Activated CD4-positive, alpha-beta T cell treated with anti-CD3 and anti-CD28 coated beads for 36 hours (primary cell): ENCODE measurements at regions not wholly inside any gene's neighbourhood (a gene's known extent, or its start where the extent isn't known, plus 50 kb on each side); places are given as distances from the start of the nearest gene placed in this dataset.
A peak's percentile ranks its signal among the peaks of the same experiment; 100 is the strongest.

Source experiments
- ATAC-seq: fragments of 200-7000 bp; cut with Tn5 transposase; one replicate; pipeline ENCODE4 v1.10.0; 2021; ENCODE audit warnings: mild to moderate bottlenecking, moderate library complexity
- CTCF ChIA-PET: fragments of 350-600 bp; sonication (Branson Sonifier 250); formaldehyde crosslinking; loops from one replicate; lab custom pipeline; 2021; ENCODE audit warnings: antibody characterized with exemption; lab: Charles Lee
- POLR2A ChIA-PET: fragments of 350-600 bp; sonication (Branson Sonifier 250); formaldehyde crosslinking; loops from one replicate; lab custom pipeline; 2021; ENCODE audit warnings: antibody characterized with exemption, inconsistent platforms; lab: Charles Lee
- DNase-seq: peaks from one replicate; pipeline ENCODE4 v3.0.0-alpha.2; 2020
- H3K27ac Mint-ChIP-seq: one replicate; pipeline ENCODE4 v1.8.0; 2021; ENCODE audit warnings: mixed read lengths
- H3K27me3 Mint-ChIP-seq: one replicate; pipeline ENCODE4 v1.8.0; 2021; ENCODE audit warnings: mixed read lengths
- H3K36me3 Mint-ChIP-seq: one replicate; pipeline ENCODE4 v1.8.0; 2021; ENCODE audit warnings: low read depth, mixed read lengths
- H3K4me1 Mint-ChIP-seq: one replicate; pipeline ENCODE4 v1.8.0; 2021; ENCODE audit warnings: mixed read lengths
- H3K4me3 Mint-ChIP-seq: one replicate; pipeline ENCODE4 v1.8.0; 2021; ENCODE audit warnings: mild to moderate bottlenecking, moderate library complexity, mixed read lengths
- H3K9me3 Mint-ChIP-seq: one replicate; pipeline ENCODE4 v1.8.0; 2021; ENCODE audit warnings: low read depth, mixed read lengths
- intact Hi-C, 2 experiments: fragments of 100-400 bp; cut with DNase I in 1 of 2; cut with micrococcal nuclease in 1 of 2; formaldehyde crosslinking; loops; one replicate each; pipeline versions ENCODE4 v1.14.2 to v1.15.1; 2022 to 2024; cut with DNase I, micrococcal nuclease

DNA sequence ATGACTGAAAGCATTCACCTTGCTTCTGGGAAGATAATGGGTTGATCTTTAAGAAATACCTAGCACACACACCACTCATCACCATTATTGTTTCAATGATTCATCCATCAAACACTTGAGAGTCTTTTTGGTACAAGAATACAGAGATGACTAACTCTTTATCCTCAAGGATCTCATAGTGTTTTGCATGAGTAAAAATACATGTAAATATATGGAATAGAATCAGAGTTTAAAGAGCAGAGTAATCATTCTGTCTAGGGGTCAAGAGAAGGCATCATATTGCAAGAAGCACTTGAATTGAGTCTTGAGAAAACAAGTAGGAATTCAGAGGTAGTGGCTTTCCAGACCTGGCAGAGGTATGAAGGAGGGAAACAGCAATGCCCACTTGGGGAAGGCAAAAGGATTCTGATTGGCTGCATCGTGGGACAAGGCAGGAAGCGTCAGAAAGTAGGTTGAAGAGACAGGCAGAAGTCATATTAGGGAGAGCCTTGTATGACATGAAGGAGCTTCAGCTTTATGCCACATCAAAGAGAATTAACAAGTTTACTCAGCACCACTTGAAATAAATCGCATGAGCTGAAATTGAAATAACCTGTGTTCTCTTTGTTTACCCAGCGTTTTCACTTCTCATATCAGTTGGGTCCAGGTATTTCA, 542.5 kb downstream of the TLE1 start:
- no peak for DNase-seq
- ChIA-PET POLR2A (no interaction called here), CTCF (no interaction called here)
- H3K9me3 Mint-ChIP-seq: no peaks in the 10 kb centered on the region
- H3K36me3 Mint-ChIP-seq: no peaks in the 10 kb centered on the region
- ATAC-seq: no peak
- H3K4me1 Mint-ChIP-seq: no peaks in the 10 kb centered on the region
- no peaks in the 10 kb centered on the region for H3K27me3 Mint-ChIP-seq
- H3K27ac Mint-ChIP-seq: no peak overlapping the region
- H3K4me3 Mint-ChIP-seq: no peak overlapping the region
- intact Hi-C loops: no loop called here

DNA sequence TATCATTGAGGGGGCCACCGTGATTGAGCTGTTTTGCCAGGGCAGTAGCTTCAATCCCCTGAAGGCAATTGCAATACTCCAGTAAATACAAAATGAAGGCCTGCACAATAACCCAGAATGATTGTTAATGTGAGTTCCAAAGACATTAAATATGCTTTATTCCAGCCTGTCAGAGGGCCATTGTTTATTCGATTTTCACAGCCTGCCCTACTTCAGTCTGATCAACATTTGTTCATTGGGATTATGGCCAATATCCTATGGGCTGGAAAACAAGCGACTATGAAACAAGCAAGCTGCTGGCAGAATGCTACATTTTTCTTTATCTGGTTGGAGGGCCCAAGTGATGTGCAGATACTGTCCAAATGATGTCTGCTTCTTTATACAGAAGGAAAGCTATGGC, 543.1 kb downstream of the TLE1 start:
- no peak overlapping the region for H3K27ac Mint-ChIP-seq
- ChIA-PET CTCF (no interaction called here), POLR2A (no interaction called here)
- no peaks in the 10 kb centered on the region for H3K36me3 Mint-ChIP-seq
- ATAC-seq (no peak), DNase-seq (no peak)
- no peaks in the 10 kb centered on the region for H3K9me3 Mint-ChIP-seq
- H3K4me3 Mint-ChIP-seq: no peak overlapping the region
- no peaks in the 10 kb centered on the region for H3K4me1 Mint-ChIP-seq
- intact Hi-C loops: no loop called here
- H3K27me3 Mint-ChIP-seq: no peaks in the 10 kb centered on the region

DNA sequence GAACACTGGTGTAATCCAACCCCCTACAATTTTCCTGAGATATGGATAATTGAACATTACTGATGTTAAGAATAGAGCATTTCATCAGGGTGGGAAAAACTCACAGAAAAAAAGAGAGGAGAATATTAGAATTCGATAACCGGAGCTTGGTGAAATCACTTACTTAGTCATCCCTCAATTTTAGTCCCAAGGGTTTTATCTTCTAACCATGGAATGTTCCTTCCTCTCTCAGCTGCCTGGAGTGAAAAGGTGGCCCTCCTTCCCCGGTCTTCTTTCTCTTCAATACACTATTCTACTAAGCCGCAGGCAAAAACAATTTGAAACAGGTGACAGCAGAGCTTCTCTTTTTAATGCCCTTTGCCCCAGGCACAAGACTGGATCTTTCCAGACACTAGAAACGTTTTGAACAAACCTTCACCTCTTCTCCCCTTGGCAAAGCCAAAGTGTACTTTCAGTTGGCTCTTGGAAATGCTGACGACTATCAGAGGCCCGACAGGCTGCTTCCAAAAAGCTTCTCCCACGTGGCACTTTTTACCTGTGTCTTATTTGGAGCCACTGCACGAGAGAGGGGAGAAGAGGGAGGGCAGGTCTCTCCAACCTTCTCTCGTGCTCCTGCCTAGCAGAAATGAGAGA, 543.9 kb downstream of the TLE1 start:
- Mint-ChIP-seq H3K9me3 (peaks cover 2% of the 10 kb centered on the region), H3K4me3 (no peak overlapping the region), H3K36me3 (no peaks in the 10 kb centered on the region), H3K4me1 (no peaks in the 10 kb centered on the region), H3K27ac (no peak overlapping the region), H3K27me3 (no peaks in the 10 kb centered on the region)
- DNase-seq (no peak), ATAC-seq (no peak)
- intact Hi-C loops: no loop called here
- ChIA-PET CTCF (no interaction called here), POLR2A (no interaction called here)

DNA sequence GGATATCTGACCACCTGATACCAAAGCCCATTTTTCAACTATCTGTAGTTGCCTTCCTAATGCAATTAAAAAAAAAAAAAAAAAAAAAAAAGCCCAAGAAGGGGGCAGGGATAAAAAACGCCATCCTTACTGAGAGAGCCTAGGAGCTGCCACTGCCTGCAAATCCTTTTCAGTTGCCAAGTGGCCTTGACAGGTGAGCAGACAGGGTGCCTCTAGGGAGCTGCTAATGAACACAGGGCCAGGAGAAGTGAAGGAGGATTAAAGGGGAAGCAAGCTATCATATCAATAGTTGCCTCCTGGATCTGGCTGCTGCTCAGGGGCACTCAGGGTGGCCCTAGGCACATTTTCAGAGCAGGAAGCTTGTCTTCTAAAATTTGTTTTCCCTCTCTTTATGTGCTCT, 547.4 kb downstream of the TLE1 start:
- Mint-ChIP-seq H3K9me3 (peaks cover 4% of the 10 kb centered on the region), H3K36me3 (no peaks in the 10 kb centered on the region), H3K4me1 (no peaks in the 10 kb centered on the region), H3K4me3 (no peak overlapping the region), H3K27ac (no peak overlapping the region), H3K27me3 (no peaks in the 10 kb centered on the region)
- no peak for DNase-seq
- CTCF ChIA-PET: no interaction called here
- ATAC-seq: no peak
- POLR2A ChIA-PET: no interaction called here
- intact Hi-C loops: no loop called here

DNA sequence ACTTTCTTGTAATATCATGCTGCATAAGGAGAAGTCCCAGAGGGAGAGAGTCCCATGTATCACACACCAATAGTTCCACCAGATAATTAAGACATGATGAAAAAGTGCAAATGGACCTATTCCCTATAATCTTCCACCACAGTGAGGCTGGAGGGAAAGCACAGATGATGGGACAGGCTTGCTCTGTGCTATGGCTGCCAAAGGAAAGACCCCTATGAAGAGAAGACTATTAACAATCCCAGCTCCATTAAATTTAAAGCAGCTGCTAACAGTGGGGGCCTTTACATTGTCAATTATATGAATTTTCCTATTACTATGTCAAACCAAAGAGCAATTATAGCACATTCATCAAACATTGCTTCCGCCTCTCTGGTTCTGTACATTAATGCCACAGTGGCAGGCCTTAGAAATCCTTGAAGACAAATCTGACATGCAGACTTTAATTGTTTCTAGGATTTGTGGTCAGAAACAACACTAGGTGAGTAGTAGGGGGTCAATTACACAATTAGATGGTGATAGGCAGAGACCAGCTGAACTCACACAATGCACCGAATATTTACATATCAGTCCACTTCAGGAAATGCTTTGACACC, 551.3 kb downstream of the TLE1 start:
- POLR2A ChIA-PET: no interaction called here
- ATAC-seq (no peak), DNase-seq (no peak)
- intact Hi-C loops: no loop called here
- peaks cover 4% of the 10 kb centered on the region for H3K9me3 Mint-ChIP-seq
- H3K27me3 Mint-ChIP-seq: no peaks in the 10 kb centered on the region
- H3K4me3 Mint-ChIP-seq: no peak overlapping the region
- no peaks in the 10 kb centered on the region for H3K4me1 Mint-ChIP-seq
- H3K36me3 Mint-ChIP-seq: no peaks in the 10 kb centered on the region
- CTCF ChIA-PET: no interaction called here
- H3K27ac Mint-ChIP-seq: no peak overlapping the region

DNA sequence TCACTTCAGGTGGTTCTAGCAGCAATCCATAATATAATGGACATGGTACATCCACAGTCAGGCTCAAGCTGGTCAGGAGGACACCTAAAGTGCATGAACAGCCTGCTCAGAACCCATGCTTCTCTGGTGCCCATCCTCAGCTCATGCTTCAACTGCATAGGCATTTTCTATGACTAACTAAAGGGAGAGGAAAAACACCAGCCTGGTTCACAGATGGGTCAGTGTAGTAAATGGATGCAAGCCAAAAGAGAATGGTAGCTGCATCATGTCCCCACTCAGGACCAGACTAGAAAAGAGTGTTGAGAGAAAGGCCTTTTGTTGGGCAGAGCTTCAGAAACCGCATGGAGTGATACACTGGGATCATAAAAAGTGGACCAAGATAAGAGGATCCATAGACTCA, 556.6 kb downstream of the TLE1 start:
- no peak for DNase-seq
- no peaks in the 10 kb centered on the region for H3K4me1 Mint-ChIP-seq
- ChIA-PET POLR2A (no interaction called here), CTCF (interaction anchor here (0.6 kb wide), 1 partner anchor 17 kb away, joined by 3 read pairs; no protein-coding TSS in a partner anchor)
- H3K9me3 Mint-ChIP-seq: peaks cover 5% of the 10 kb centered on the region
- no peak overlapping the region for H3K27ac Mint-ChIP-seq
- H3K36me3 Mint-ChIP-seq: no peaks in the 10 kb centered on the region
- ATAC-seq: no peak
- intact Hi-C loops: no loop called here
- H3K27me3 Mint-ChIP-seq: no peaks in the 10 kb centered on the region
- no peak overlapping the region for H3K4me3 Mint-ChIP-seq

DNA sequence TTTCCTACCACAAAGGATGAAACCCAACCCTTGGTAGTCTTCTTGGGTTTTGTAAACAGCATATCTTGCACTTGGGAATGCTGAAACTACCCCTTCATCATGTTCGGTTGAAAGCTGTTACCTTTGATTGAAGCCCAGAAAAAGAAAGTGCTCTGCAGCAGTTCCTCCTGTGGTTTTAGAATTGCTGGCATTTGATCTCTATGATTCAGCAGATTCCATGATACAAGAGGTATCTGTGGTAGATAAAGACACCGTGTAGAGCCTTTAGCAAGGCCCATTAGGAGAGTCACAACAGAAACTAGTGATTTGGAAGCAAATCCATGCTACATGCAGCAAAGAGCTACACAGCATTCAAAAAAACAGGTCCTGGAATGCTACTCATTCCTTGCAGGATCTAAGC, 557.0 kb downstream of the TLE1 start:
- no peak overlapping the region for H3K27ac Mint-ChIP-seq
- peaks cover 5% of the 10 kb centered on the region for H3K9me3 Mint-ChIP-seq
- DNase-seq: no peak
- H3K27me3 Mint-ChIP-seq: no peaks in the 10 kb centered on the region
- ChIA-PET POLR2A (no interaction called here), CTCF (no interaction called here)
- no peaks in the 10 kb centered on the region for H3K4me1 Mint-ChIP-seq
- intact Hi-C loops: no loop called here
- no peak overlapping the region for H3K4me3 Mint-ChIP-seq
- ATAC-seq: no peak
- no peaks in the 10 kb centered on the region for H3K36me3 Mint-ChIP-seq

DNA sequence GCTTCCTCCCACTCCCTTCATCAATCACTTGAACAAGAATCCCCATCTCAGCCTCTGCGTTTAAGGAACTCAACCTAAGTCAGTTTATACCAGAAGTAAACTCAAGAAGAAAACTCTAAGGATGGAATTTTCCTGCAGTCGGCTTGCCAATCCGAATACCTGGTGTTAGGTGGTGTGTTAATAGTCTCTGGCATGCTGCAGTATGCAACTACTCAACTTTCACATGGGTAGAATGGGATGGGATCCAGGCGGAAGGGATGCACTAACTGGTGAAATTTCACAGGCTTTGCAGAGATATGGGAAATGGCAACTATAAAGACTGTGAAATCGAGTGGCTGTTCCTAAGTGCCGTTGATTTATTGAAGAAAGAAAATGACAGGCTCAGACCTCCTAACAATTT, 560.6 kb downstream of the TLE1 start:
- intact Hi-C loops: loop anchor here in 1 of 2 experiments (5.0 kb wide), 1 partner anchor 564 kb away; no protein-coding TSS in a partner anchor
- H3K4me3 Mint-ChIP-seq: no peak overlapping the region
- no peaks in the 10 kb centered on the region for H3K36me3 Mint-ChIP-seq
- no peaks in the 10 kb centered on the region for H3K27me3 Mint-ChIP-seq
- CTCF ChIA-PET: no interaction called here
- H3K4me1 Mint-ChIP-seq: peaks cover 6% of the 10 kb centered on the region
- no peak overlapping the region for H3K27ac Mint-ChIP-seq
- ATAC-seq (no peak), DNase-seq (no peak)
- POLR2A ChIA-PET: no interaction called here
- peaks cover 5% of the 10 kb centered on the region for H3K9me3 Mint-ChIP-seq

DNA sequence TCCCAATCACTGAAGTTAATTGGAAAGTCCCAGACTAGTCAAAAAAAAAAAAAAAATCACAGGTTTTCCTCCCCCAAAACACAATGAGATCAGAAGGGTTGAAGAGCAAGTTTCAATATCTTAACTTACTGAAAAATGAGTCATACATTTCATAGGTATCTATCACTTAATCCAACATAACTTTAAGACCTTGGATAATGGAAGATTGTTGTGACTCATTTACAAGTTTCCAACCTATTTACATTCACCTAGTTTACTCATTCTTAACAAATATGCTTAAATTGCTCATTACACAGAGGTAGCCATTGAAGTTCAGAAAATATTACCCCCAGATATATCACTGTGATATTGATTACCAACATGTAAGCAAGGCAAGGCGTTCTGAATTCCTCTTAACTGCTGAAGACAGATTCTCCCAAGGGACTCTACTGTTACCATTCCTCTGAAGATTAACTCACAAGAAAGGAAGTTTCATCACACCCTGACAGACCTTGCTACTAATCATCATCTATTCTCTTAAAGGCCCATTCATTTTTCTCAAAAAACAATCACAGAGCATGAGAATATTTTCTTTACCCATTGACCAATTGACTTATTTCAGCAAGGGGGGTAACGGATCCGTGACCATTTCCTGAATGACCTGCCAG, 563.8 kb downstream of the TLE1 start:
- Mint-ChIP-seq H3K27ac (no peak overlapping the region), H3K36me3 (no peaks in the 10 kb centered on the region), H3K4me1 (peaks cover 6% of the 10 kb centered on the region), H3K4me3 (no peak overlapping the region), H3K9me3 (peaks cover 5% of the 10 kb centered on the region), H3K27me3 (no peaks in the 10 kb centered on the region)
- intact Hi-C loops: loop anchor here in 1 of 2 experiments (5.0 kb wide), 1 partner anchor 567 kb away; no protein-coding TSS in a partner anchor
- POLR2A ChIA-PET: no interaction called here
- ATAC-seq: peak; percentile 36
- no peak for DNase-seq
- CTCF ChIA-PET: no interaction called here

DNA sequence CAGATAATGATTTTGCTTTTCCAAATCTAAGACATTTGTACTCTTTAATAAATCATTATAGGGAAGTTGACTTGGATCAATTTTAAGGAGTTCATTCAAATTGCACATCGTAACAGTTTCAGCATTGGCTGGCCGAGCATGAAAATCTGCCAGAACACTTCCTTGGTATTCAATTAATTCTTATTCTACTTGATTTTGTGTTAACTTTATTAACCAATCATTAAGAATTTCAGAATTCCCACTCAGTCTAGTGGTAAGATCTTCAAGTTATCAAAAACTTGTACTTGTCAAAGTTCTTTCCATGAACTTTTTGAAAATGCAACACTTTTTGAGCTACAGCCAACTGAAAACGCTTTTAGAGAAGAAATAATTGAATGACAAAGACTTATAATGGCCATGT, 565.8 kb downstream of the TLE1 start:
- H3K27me3 Mint-ChIP-seq: peaks cover 3% of the 10 kb centered on the region
- H3K4me3 Mint-ChIP-seq: no peak overlapping the region
- intact Hi-C loops: no loop called here
- ChIA-PET CTCF (no interaction called here), POLR2A (no interaction called here)
- DNase-seq: no peak
- no peak overlapping the region for H3K27ac Mint-ChIP-seq
- peaks cover 2% of the 10 kb centered on the region for H3K9me3 Mint-ChIP-seq
- no peak for ATAC-seq
- H3K4me1 Mint-ChIP-seq: peaks cover 6% of the 10 kb centered on the region
- no peaks in the 10 kb centered on the region for H3K36me3 Mint-ChIP-seq

DNA sequence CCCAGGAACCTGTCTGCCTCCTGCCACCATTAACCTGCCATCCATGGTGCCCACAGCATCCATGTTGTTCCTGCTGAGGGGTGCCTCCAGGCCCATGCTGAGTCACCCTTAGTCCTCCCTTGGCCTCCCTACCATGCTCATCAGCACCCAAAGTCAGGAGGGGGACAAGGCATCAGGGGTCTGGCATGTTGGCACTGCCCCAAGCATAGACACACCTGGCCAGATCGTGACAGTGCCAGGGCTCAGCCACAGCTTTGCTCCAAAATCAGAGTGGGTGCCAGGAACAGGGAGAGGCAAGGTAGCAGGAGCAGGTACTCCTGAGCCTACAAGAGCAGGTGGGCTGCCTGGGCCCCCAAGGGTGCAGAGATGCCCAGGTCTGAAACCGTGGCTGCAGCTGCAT, 566.6 kb downstream of the TLE1 start:
- H3K27me3 Mint-ChIP-seq: peaks cover 5% of the 10 kb centered on the region
- DNase-seq (no peak), ATAC-seq (no peak)
- peaks cover 6% of the 10 kb centered on the region for H3K4me1 Mint-ChIP-seq
- H3K4me3 Mint-ChIP-seq: no peak overlapping the region
- H3K27ac Mint-ChIP-seq: no peak overlapping the region
- ChIA-PET POLR2A (no interaction called here), CTCF (no interaction called here)
- intact Hi-C loops: no loop called here
- H3K36me3 Mint-ChIP-seq: no peaks in the 10 kb centered on the region
- H3K9me3 Mint-ChIP-seq: peaks cover 2% of the 10 kb centered on the region

DNA sequence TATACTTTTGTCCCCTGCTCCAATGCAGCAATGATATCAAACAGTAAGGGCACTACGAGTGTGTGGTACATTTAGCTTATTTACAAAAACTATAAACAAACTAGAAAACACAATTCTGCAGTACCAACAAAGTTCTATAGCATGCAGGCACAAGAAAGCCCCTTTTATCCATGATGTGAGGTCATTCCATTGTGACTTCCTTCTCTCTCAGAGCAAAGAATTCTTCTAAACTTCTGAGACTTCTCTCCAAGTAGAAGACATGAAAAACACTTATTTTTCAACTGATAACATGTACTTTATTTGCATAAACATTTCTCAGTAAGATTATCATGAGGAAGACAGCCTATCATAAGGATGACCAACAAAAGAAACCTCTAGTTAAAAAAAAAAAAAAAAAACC, 569.8 kb downstream of the TLE1 start:
- no peak for DNase-seq
- ChIA-PET POLR2A (no interaction called here), CTCF (no interaction called here)
- Mint-ChIP-seq H3K4me3 (no peak overlapping the region), H3K4me1 (no peaks in the 10 kb centered on the region), H3K36me3 (no peaks in the 10 kb centered on the region), H3K27ac (no peak overlapping the region), H3K27me3 (peaks cover 8% of the 10 kb centered on the region), H3K9me3 (peaks cover 2% of the 10 kb centered on the region)
- ATAC-seq: no peak
- intact Hi-C loops: no loop called here
